HG03139 (cell line): ENCODE measurements at regions not wholly inside any gene's neighbourhood (a gene's known extent, or its start where the extent isn't known, plus 50 kb on each side); places are given as distances from the start of the nearest gene placed in this dataset.

Experiments used
- ATAC-seq: cut with Tn5 transposase; IDR thresholded peaks from one replicate; pipeline ENCODE4 v1.9.1; 2021; ENCODE audit not compliant: unreplicated experiment

GRCh38 chr2:128708106-128708816, 389.6 kb upstream of the HS6ST1 start:
- ATAC-seq = no peak

DNA sequence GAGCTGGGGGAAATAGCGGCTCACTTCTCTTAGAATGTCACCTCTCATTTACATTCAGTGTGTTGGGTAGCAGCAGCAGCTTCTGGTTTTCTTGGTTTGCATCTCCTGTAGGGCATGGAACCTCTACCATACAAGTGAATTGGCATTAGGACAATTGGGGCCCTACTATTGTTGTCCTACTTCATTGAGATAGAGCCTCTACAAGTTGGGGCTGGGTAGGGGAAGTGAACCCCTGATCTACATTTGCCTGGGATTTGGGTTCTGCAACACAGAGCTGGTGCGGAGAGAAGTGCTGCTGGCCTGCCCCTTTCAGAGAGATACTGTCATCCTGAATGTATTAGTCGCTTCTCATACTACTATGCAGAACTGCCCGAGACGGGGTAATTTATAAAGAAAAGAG, 391.6 kb upstream of the HS6ST1 start:
- no peak for ATAC-seq

DNA sequence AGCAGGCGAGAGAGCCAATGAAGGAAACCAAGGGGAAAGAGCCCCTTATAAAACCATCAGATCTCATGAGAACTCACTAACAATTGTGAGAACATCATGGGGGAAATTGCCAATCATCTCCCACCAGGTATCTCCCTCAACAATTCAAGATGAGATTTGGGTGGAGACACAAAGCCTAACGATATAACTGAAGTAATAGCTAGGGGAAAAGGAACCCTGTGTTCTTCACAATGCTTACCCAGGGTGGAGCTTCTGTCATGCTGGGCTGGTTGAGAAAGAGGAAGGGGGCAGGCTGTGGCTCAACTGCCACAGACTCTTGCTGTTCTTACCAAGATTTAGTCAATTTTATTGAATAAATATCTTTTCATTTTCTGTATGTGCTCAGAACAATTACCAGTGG, 392.1 kb upstream of the HS6ST1 start:
- ATAC-seq = no peak

- ATAC-seq = no peak
These were observed 395.6 kb upstream of the HS6ST1 start for GRCh38 chr2:128714285-128714684.

DNA sequence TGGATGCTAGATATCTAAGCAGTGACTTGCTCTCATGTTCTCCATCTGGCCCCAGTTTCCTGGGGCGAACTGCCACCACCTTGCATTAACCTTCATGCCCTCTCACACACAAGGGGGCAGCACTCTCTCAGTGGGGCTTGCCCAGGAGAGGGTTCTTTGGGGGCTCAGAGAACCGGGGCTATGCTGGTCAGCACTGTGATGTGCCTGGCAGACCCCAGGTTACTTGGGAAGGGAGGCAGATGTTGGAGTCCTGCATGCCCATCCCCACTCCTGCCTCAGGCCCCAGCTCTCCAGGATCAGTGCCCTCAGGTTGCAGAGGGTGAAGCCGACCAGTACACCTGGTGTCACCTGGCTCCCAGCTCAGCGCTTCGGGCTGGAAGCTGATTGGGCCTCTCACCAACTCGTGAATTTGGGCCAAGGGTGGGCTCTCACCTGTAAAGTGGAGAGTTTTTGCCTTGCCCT, 396.2 kb upstream of the HS6ST1 start:
- ATAC-seq = no peak

DNA sequence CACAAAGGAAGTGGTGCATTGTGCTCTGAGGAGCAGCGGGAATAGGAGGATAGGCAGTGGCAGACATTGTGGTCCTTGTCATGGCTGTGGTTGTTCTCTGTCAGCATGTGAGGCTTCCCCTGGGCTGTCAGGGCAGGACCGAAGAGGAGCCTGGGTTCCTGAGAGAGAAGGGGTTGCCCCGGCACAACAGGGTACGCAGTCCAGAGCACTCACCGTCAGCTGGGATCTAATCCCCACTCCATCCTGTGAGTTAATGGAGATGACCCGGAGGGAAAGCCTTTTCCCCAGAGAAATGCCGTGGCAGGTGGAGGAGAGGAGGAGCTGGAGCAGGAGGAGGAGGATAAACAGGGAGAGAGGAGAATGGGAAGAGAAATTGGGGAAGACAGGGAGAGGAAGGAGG, 396.7 kb upstream of the HS6ST1 start:
- ATAC-seq = no peak

DNA sequence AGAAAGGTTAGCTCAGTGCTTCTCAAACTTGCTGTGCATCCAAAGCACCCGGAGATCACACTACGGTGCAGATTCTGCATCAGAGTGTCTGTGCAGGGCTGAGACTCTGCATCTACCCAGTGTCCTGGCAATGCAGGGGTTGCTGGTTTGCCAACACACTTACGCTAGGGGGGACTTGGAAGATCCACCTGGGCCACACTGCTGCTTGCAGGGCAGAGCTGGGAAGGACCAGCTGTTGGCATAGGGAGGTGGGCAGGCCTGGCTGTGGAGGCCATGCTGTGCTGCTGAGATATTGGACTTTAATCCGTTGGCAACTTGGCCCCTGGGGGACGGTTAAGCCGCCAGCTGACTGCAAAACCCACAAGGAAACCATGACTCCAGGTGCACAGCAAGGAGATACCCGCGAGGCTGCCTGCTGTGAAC, 397.6 kb upstream of the HS6ST1 start:
- no peak for ATAC-seq

DNA sequence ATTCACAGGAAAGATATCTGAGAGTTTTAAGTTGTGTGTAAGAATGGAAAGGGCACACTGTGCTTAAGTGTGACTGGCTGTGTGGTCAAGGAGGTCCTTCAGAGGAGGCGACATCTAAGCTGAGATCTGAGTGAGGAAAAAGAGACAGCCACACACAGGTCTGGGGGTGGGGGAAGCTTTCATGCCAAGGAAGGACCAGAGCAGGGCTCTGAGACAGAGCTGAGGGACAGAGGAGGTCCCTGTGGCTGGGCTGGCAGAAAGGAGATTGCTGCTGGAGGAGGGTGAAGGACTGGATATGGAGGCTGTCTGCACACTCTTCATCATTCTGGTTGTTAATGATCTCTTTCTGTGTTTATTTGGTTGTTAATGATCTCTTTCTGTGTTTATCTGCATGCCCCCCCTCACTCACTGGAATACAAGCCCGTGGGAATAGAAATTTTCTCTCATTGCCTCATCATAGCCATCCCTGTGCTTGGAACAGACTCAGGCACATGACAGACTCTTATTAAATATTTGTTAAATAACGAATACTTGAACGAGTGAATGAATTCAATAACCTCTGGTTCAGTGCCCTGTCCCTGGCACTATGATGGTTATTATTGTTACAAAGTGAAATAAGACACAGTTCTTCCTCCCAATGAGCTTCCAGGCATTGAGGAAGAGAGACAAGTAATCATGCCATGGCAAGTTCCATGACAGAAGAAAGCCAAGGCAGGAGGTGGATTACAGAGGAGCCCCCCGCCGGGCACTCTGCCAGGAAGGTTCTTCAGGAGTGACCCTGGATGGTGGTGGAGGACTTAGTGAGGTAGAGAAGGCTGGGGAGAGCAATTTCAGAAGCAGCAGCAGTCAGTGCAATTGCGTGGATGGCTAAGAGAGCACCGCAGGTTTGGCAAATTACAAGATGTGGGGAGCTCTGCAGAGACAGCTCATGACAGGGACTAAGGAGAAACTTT, 399.4 kb upstream of the HS6ST1 start:
- ATAC-seq = no peak

- ATAC-seq = no peak
These were observed 401.7 kb upstream of the HS6ST1 start for GRCh38 chr2:128720080-128721022.

- no peak for ATAC-seq
These were observed 402.4 kb upstream of the HS6ST1 start for GRCh38 chr2:128721096-128721495.

DNA sequence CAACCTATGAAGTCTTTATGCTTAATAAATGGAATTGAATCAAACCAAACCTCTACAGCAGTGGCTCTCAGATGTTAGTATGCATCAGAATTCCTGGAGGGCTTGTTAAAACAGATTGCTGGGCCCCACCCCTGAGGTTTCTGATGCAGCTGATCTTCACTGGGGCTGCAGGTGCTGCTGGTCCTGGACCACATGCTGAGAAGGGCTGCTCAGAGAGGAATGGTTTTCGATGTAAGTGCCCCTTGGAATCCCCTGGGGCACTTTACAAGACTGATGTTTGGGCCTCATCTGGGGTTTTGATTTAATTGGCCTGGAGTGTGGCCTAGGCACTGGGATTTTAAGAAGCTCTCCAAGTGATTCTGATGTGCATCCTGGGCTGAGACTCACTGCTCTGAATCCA, 403.8 kb upstream of the HS6ST1 start:
- ATAC-seq = no peak

GRCh38 chr2:128724547-128724946, 405.9 kb upstream of the HS6ST1 start:
- no peak for ATAC-seq

DNA sequence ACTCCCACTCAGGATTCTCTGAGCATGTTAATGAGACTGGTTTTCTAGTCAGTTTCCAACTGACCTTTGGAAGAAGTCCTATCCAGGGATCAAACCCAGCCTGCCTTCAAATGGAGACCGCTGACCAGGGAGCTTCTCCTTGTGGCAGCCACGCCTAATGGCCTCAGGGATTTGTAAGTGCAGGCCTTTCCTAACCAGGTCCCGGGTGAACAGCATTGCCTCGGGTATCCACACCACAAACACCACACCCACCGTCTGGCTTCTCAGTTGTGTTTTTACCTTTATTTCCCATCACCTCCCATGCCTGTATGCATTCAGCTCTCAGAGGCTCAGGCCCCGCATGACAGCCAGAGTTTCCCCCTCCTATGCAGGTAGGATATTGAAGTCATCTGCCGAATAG, 406.3 kb upstream of the HS6ST1 start:
- ATAC-seq = no peak

DNA sequence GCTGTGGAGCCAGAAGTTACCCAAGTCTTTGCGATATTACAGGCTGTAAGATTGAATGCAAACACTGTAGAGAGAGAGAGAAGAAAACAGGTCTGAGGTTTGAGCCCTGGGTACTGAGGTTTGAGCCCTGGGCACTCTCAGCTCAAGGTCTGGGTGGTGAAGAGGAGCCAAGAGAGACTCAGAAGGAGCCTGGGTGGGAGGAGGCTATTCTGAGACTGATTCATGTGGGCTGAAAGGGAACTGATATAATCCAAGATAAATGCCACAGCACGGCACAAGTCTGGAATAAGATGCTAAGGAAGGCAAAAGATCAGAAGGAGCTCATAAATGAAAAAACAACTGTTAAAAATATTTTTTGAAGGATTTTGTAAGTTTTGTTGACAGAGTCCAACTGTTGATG, 407.6 kb upstream of the HS6ST1 start:
- no peak for ATAC-seq

- ATAC-seq = no peak
These were observed 408.2 kb upstream of the HS6ST1 start for GRCh38 chr2:128726911-128727310.

DNA sequence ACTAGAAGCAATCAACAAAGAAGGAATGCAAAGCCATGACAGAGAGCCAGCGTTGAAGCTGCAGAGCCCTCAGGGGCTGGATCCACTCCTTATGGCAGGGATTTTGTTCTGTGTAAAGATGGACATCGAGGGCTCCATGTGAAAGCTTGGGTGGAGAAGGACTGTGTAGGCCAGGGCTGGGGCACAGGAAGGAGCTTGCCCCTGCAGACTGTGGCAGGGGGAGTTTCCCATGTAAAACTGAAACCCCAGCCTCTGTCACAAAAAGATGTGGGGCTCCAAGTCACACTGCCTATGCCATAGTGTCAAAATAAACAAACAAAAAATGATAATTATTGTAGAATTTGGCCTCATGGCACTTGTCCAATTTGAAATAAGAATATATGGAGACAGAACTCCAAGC, 408.7 kb upstream of the HS6ST1 start:
- ATAC-seq = peak; percentile 53

DNA sequence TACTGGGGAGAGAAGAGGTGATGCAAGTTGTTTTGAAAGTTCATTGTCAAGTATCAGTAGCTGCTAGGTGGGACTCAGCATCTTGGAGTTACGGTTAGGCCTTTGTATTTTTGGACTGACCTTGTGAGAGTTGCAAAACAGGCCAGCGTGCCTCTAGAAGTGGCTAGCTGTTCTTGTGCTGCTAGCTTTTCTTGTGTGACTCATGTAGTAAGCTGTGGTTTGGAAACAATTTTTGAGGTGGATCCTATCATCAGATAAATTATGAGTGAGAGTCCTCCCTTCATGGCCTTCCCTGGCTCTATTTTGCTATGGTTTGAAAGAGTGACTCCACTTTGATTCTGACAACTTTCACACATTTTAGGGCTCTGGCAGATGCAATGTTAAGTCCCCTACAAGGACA, 409.2 kb upstream of the HS6ST1 start:
- no peak for ATAC-seq

GRCh38 chr2:128729051-128729450, 410.4 kb upstream of the HS6ST1 start:
- ATAC-seq = no peak

DNA sequence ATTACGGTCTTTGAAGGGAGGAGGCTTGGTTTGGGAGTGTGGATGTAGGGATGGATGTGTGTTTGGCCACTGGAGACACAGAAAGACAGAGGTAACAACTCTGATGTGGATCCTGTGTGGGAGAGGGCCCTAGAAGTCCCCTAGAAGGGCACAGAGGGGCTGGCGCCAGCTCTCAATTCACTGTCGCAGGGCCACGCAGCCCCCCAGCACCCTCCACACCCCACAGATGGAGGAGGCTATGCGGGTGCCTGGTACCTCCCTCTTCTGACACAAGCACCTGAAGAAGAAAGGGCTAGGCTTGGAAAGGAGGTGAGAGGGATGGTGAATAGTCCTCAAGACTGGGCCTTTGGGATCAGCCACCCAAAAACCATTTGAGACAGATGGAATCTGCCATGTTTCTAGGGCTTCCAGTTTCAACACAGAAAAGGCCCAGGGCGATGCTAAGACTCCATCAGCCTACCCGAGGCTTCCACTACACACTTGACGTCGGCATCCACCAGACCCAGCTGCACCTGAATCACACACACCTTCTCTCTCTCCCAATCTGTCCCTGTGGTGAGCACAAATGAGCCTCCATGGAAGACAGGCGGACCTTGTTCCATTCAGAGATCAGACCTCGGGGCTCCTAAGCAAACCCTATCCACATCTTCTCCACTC, 413.5 kb upstream of the HS6ST1 start:
- no peak for ATAC-seq

- peak; percentile 41 for ATAC-seq
These were observed 414.3 kb upstream of the HS6ST1 start for GRCh38 chr2:128732976-128733431.
